Natural killer cell (primary cell): ENCODE measurements at regions not wholly inside any gene's neighbourhood (a gene's known extent, or its start where the extent isn't known, plus 50 kb on each side); places are given as distances from the start of the nearest gene placed in this dataset.

Source experiments
- ATAC-seq, 3 donors: fragments of 150-1000 bp in 2 of 3; fragments of 200-7000 bp in 1 of 3; cut with Tn5 transposase; 1 replicate in 1 of 3; 2 replicates in 2 of 3; pipeline ENCODE4 v1.10.0; 2021; ENCODE audit warnings: mild to moderate bottlenecking in 2 of 3, moderate library complexity in 2 of 3
- DNase-seq, 2 donors: peaks; one replicate each; pipeline versions ENCODE4 v3.0.0 to v3.0.0-alpha.2; 2013 to 2021; ENCODE audit warnings: mixed read lengths in 1 of 2
- H3K27ac ChIP-seq: one replicate; pipeline ENCODE4 v1.5.1; 2013; ENCODE audit warnings: mild to moderate bottlenecking, low read length
- H3K27me3 ChIP-seq: one replicate; pipeline ENCODE4 v1.6.1; 2013; ENCODE audit warnings: low read length; ENCODE audit not compliant: control insufficient read depth, insufficient read depth
- H3K36me3 ChIP-seq: one replicate; pipeline ENCODE4 v1.6.1; 2013; ENCODE audit warnings: low read length; ENCODE audit not compliant: control insufficient read depth, insufficient read depth
- H3K4me1 ChIP-seq: one replicate; pipeline ENCODE4 v1.6.1; 2013; ENCODE audit warnings: low read length; ENCODE audit not compliant: control insufficient read depth, insufficient read depth
- H3K4me3 ChIP-seq: one replicate; pipeline ENCODE4 v1.5.1; 2013; ENCODE audit warnings: low read length
- H3K9me3 ChIP-seq: one replicate; pipeline ENCODE4 v1.6.1; 2013; ENCODE audit warnings: low read length; ENCODE audit not compliant: control insufficient read depth, insufficient read depth
- H3K27ac Mint-ChIP-seq, 2 donors: one replicate each; pipeline ENCODE4 v1.8.0; 2022; ENCODE audit warnings: mild to moderate bottlenecking in 2 of 2, mixed read lengths in 2 of 2, moderate library complexity in 1 of 2
- H3K27me3 Mint-ChIP-seq, 2 donors: one replicate each; pipeline ENCODE4 v1.8.0; 2022; ENCODE audit warnings: low read depth in 2 of 2, mixed read lengths in 2 of 2
- H3K36me3 Mint-ChIP-seq: one replicate; pipeline ENCODE4 v1.8.0; 2022; ENCODE audit warnings: mixed read lengths
- H3K4me1 Mint-ChIP-seq, 2 donors: one replicate each; pipeline ENCODE4 v1.8.0; 2022; ENCODE audit warnings: mixed read lengths in 2 of 2
- H3K4me3 Mint-ChIP-seq: one replicate; pipeline ENCODE4 v1.8.0; 2022; ENCODE audit warnings: mild to moderate bottlenecking, moderate library complexity, mixed read lengths
- H3K9me3 Mint-ChIP-seq, 2 donors: one replicate each; pipeline ENCODE4 v1.8.0; 2022; ENCODE audit warnings: mixed read lengths in 2 of 2
- CTCF ChIP-seq: fragments of 200-600 bp; IDR thresholded peaks from one replicate; pipeline ENCODE4 v1.8.0; 2022; ENCODE audit warnings: antibody characterized with exemption
- WGBS: methylation state at CpG from one replicate; pipeline ENCODE4 v1.1.7; 2013; ENCODE audit warnings: missing lambda C conversion rate; ENCODE audit not compliant: insufficient coverage; 5-methylcytosine and 5-hydroxymethylcytosine counted together
- intact Hi-C: fragments of 100-400 bp; cut with micrococcal nuclease; formaldehyde crosslinking; loops from one replicate; pipeline ENCODE4 v1.14.2; 2022

GRCh38 chr3:152902141-152902669 is 67.3 kb downstream of the P2RY1 start:
- intact Hi-C loops, result no loop called here
- whole genome bisulfite sequencing, result no CpG with 5 or more reads among the region's 2 CpGs
- no peak overlapping the region for H3K27ac Mint-ChIP-seq
- H3K27me3 Mint-ChIP-seq, result no peaks in the 10 kb centered on the region
- no peak for DNase-seq
- Histone ChIP-seq H3K9me3 (no peaks in the 10 kb centered on the region), H3K4me1 (no peaks in the 10 kb centered on the region), H3K27me3 (no peaks in the 10 kb centered on the region), H3K36me3 (no peaks in the 10 kb centered on the region), H3K4me3 (no peak overlapping the region), H3K27ac (no peak overlapping the region)
- H3K4me1 Mint-ChIP-seq, result no peaks in the 10 kb centered on the region
- H3K9me3 Mint-ChIP-seq, result peaks cover 0 to 3% of the 10 kb centered on the region in 2 donors
- peaks cover 7% of the 10 kb centered on the region for H3K36me3 Mint-ChIP-seq
- no peak overlapping the region for H3K4me3 Mint-ChIP-seq
- TF ChIP-seq CTCF, result no peak
- ATAC-seq, result peak in 1 of 3 donors; percentile 24

GRCh38 chr3:152905631-152906030 is 70.7 kb downstream of the P2RY1 start:
- H3K9me3 Mint-ChIP-seq, result peaks cover 0 to 3% of the 10 kb centered on the region in 2 donors
- intact Hi-C loops, result no loop called here
- Histone ChIP-seq H3K4me3 (no peak overlapping the region), H3K27ac (no peak overlapping the region), H3K4me1 (no peaks in the 10 kb centered on the region), H3K27me3 (no peaks in the 10 kb centered on the region), H3K9me3 (no peaks in the 10 kb centered on the region), H3K36me3 (no peaks in the 10 kb centered on the region)
- H3K27ac Mint-ChIP-seq, result no peak overlapping the region
- H3K4me1 Mint-ChIP-seq, result no peaks in the 10 kb centered on the region
- peaks cover 7% of the 10 kb centered on the region for H3K36me3 Mint-ChIP-seq
- no peaks in the 10 kb centered on the region for H3K27me3 Mint-ChIP-seq
- H3K4me3 Mint-ChIP-seq, result no peak overlapping the region
- no peak for TF ChIP-seq CTCF
- DNase-seq (no peak), ATAC-seq (no peak)

GRCh38 chr3:152909180-152909883 is 74.4 kb downstream of the P2RY1 start:
- intact Hi-C loops, result no loop called here
- no peaks in the 10 kb centered on the region for H3K27me3 ChIP-seq
- Mint-ChIP-seq H3K27me3 (no peaks in the 10 kb centered on the region), H3K4me1 (no peaks in the 10 kb centered on the region), H3K27ac (no peak overlapping the region), H3K9me3 (no peaks in the 10 kb centered on the region), H3K4me3 (no peak overlapping the region), H3K36me3 (peaks cover 4% of the 10 kb centered on the region)
- no peaks in the 10 kb centered on the region for H3K9me3 ChIP-seq
- no peak for ATAC-seq
- H3K36me3 ChIP-seq, result no peaks in the 10 kb centered on the region
- DNase-seq, result no peak
- no peak overlapping the region for H3K27ac ChIP-seq
- H3K4me3 ChIP-seq, result no peak overlapping the region
- no peaks in the 10 kb centered on the region for H3K4me1 ChIP-seq
- 62% methylated on average over 2 of the region's 2 CpGs for WGBS
- no peak for TF ChIP-seq CTCF

- ATAC-seq, result no peak
Observed at GRCh38 chr3:152910211-152910610, 75.3 kb downstream of the P2RY1 start.

More at GRCh38 chr3:152910211-152910610, 75.3 kb downstream of the P2RY1 start:
- no peaks in the 10 kb centered on the region for H3K9me3 ChIP-seq
- no peak overlapping the region for H3K27ac Mint-ChIP-seq
- DNase-seq, result no peak
- no peak overlapping the region for H3K27ac ChIP-seq
- intact Hi-C loops, result no loop called here
- WGBS, result 79% methylated on average over 4 of the region's 4 CpGs
- no peaks in the 10 kb centered on the region for H3K4me1 Mint-ChIP-seq
- H3K4me3 Mint-ChIP-seq, result no peak overlapping the region
- no peaks in the 10 kb centered on the region for H3K9me3 Mint-ChIP-seq
- H3K27me3 ChIP-seq, result no peaks in the 10 kb centered on the region
- no peaks in the 10 kb centered on the region for H3K36me3 Mint-ChIP-seq
- H3K4me1 ChIP-seq, result no peaks in the 10 kb centered on the region
- no peak overlapping the region for H3K4me3 ChIP-seq
- TF ChIP-seq CTCF, result no peak
- H3K27me3 Mint-ChIP-seq, result no peaks in the 10 kb centered on the region
- H3K36me3 ChIP-seq, result no peaks in the 10 kb centered on the region
